H9 (cell line): ENCODE measurements at regions not wholly inside any gene's neighbourhood (a gene's known extent, or its start where the extent isn't known, plus 50 kb on each side); places are given as distances from the start of the nearest gene placed in this dataset.

Experiments used
- DNase-seq: peaks from one replicate; pipeline ENCODE4 v3.0.0-alpha.2; 2017
- H2AFZ ChIP-seq: one replicate; pipeline ENCODE4 v1.6.1; 2013; ENCODE audit warnings: mild to moderate bottlenecking, low read length, control low read depth, moderate library complexity
- H2AK5ac ChIP-seq: 2 replicates; pipeline ENCODE4 v1.6.1; 2013; ENCODE audit warnings: low read length, control low read depth, mixed read lengths; ENCODE audit not compliant: insufficient read length
- H2BK120ac ChIP-seq: one replicate; pipeline ENCODE4 v1.6.1; 2013; ENCODE audit warnings: low read depth, mild to moderate bottlenecking, low read length, control low read depth, inconsistent platforms; ENCODE audit not compliant: poor library complexity, severe bottlenecking
- H2BK12ac ChIP-seq: 2 replicates; pipeline ENCODE4 v1.6.1; 2013; ENCODE audit warnings: low read length, control low read depth, mixed read lengths, low read depth; ENCODE audit not compliant: insufficient read length
- H2BK15ac ChIP-seq: 2 replicates; pipeline ENCODE4 v1.6.1; 2013; ENCODE audit warnings: low read depth, low read length, control low read depth
- H2BK20ac ChIP-seq: one replicate; pipeline ENCODE4 v1.6.1; 2013; ENCODE audit warnings: low read depth, mild to moderate bottlenecking, low read length, control low read depth, inconsistent platforms; ENCODE audit not compliant: poor library complexity, severe bottlenecking
- H2BK5ac ChIP-seq: 2 replicates; pipeline ENCODE4 v1.6.1; 2013; ENCODE audit warnings: low read length, control low read depth, mixed read lengths; ENCODE audit not compliant: insufficient read length
- H3K14ac ChIP-seq: 2 replicates; pipeline ENCODE4 v1.6.1; 2013; ENCODE audit warnings: low read length, control low read depth; ENCODE audit not compliant: insufficient read depth
- H3K18ac ChIP-seq: 2 replicates; pipeline ENCODE4 v1.6.1; 2013; ENCODE audit warnings: low read depth, mild to moderate bottlenecking, mixed read lengths, low read length, control low read depth; ENCODE audit not compliant: insufficient read length
- H3K23ac ChIP-seq: 2 replicates; pipeline ENCODE4 v1.6.1; 2013; ENCODE audit warnings: low read length, control low read depth, mixed read lengths, low read depth; ENCODE audit not compliant: insufficient read length
- H3K23me2 ChIP-seq: 2 replicates; pipeline ENCODE4 v1.6.1; 2013; ENCODE audit warnings: low read depth, mild to moderate bottlenecking, mixed read lengths, low read length, control low read depth; ENCODE audit not compliant: insufficient read length, poor library complexity, severe bottlenecking
- H3K27ac ChIP-seq: 2 replicates; pipeline ENCODE4 v1.5.1; 2013; ENCODE audit warnings: low read length, control low read depth, mixed read lengths, low read depth; ENCODE audit not compliant: insufficient read length
- H3K27me3 ChIP-seq: 2 replicates; pipeline ENCODE4 v1.6.1; 2013; ENCODE audit warnings: low read length, control low read depth, inconsistent platforms; ENCODE audit not compliant: insufficient read depth
- H3K4ac ChIP-seq: 2 replicates; pipeline ENCODE4 v1.6.1; 2013; ENCODE audit warnings: low read depth, mild to moderate bottlenecking, control low read depth, inconsistent platforms, low read length, moderate library complexity
- H3K4me1 ChIP-seq: 2 replicates; pipeline ENCODE4 v1.6.1; 2013; ENCODE audit warnings: low read length, control low read depth, inconsistent platforms; ENCODE audit not compliant: insufficient read depth
- H3K4me2 ChIP-seq: 2 replicates; pipeline ENCODE4 v1.6.1; 2013; ENCODE audit warnings: low read length, control low read depth, mixed read lengths; ENCODE audit not compliant: insufficient read length, insufficient read depth
- H3K56ac ChIP-seq: 2 replicates; pipeline ENCODE4 v1.6.1; 2013; ENCODE audit warnings: low read depth, mild to moderate bottlenecking, mixed read lengths, low read length, control low read depth; ENCODE audit not compliant: insufficient read length
- H3K79me1 ChIP-seq: 2 replicates; pipeline ENCODE4 v1.6.1; 2013; ENCODE audit warnings: low read depth, mild to moderate bottlenecking, moderate library complexity, low read length, control low read depth, inconsistent platforms; ENCODE audit not compliant: insufficient read depth, poor library complexity, severe bottlenecking
- H3K79me2 ChIP-seq: 2 replicates; pipeline ENCODE4 v1.6.1; 2013; ENCODE audit warnings: low read length, control low read depth, inconsistent platforms; ENCODE audit not compliant: insufficient read depth
- H3K9ac ChIP-seq: 2 replicates; pipeline ENCODE4 v1.6.1; 2013; ENCODE audit warnings: low read length, control low read depth, mixed read lengths; ENCODE audit not compliant: insufficient read length; ENCODE audit errors: extremely low read depth
- H3K9me3 ChIP-seq: one replicate; pipeline ENCODE4 v1.6.1; 2013; ENCODE audit warnings: low read depth, low read length, inconsistent platforms; ENCODE audit not compliant: control insufficient read depth
- H3T11ph ChIP-seq: one replicate; pipeline ENCODE4 v1.6.1; 2013; ENCODE audit warnings: mild to moderate bottlenecking, low read length, control low read depth, inconsistent platforms
- H4K20me1 ChIP-seq: one replicate; pipeline ENCODE4 v1.6.1; 2013; ENCODE audit not compliant: control insufficient read depth, insufficient read length, insufficient read depth
- H4K5ac ChIP-seq: 2 replicates; pipeline ENCODE4 v1.6.1; 2013; ENCODE audit warnings: low read depth, mild to moderate bottlenecking, mixed read lengths, low read length, control low read depth; ENCODE audit not compliant: insufficient read length
- H4K8ac ChIP-seq: replicated peaks from 2 replicates; pipeline ENCODE4 v1.6.1; 2013; ENCODE audit warnings: low read length, control low read depth, mixed read lengths, low read depth; ENCODE audit not compliant: insufficient read length
- H4K91ac ChIP-seq: 2 replicates; pipeline ENCODE4 v1.6.1; 2013; ENCODE audit warnings: low read depth, mild to moderate bottlenecking, moderate library complexity, mixed read lengths, low read length, control low read depth; ENCODE audit not compliant: insufficient read length
- H3K27ac Mint-ChIP-seq, 3 experiments: 2 replicates in 2 of 3; 3 replicates in 1 of 3; pipeline ENCODE4 v1.8.0; 2020 to 2021; ENCODE audit warnings: mixed read lengths in 3 of 3, mild to moderate bottlenecking in 1 of 3, moderate library complexity in 1 of 3
- H3K27me3 Mint-ChIP-seq: 2 replicates; pipeline ENCODE4 v1.8.0; 2021; ENCODE audit warnings: low read depth, mild to moderate bottlenecking, moderate library complexity, mixed read lengths
- H3K36me3 Mint-ChIP-seq, 3 experiments: 2 replicates in 2 of 3; 3 replicates in 1 of 3; pipeline ENCODE4 v1.8.0; 2020 to 2021; ENCODE audit warnings: low read depth in 3 of 3, mixed read lengths in 3 of 3; ENCODE audit not compliant: insufficient read depth in 1 of 3
- H3K4me1 Mint-ChIP-seq, 2 experiments: 2 replicates each; pipeline ENCODE4 v1.8.0; 2020; ENCODE audit warnings: mixed read lengths in 2 of 2
- H3K4me3 Mint-ChIP-seq, 2 experiments: 2 replicates in 1 of 2; 3 replicates in 1 of 2; pipeline ENCODE4 v1.8.0; 2020 to 2021; ENCODE audit warnings: mild to moderate bottlenecking in 2 of 2, mixed read lengths in 2 of 2, moderate library complexity in 1 of 2
- H3K9me3 Mint-ChIP-seq, 2 experiments: 2 replicates in 1 of 2; 3 replicates in 1 of 2; pipeline ENCODE4 v1.8.0; 2020; ENCODE audit warnings: mild to moderate bottlenecking in 2 of 2, mixed read lengths in 2 of 2, moderate library complexity in 1 of 2
- CTCF ChIP-seq: fragments of 200-600 bp; sonication (generic); conservative IDR thresholded peaks from 3 replicates; pipeline ENCODE4 v1.8.0; 2021; ENCODE audit warnings: antibody characterized with exemption, mild to moderate bottlenecking
- WGBS: extraction: QIAGEN DNeasy Blood & Tissue Kit; methylation state at CpG from one replicate; pipeline ENCODE4 v1.1.7; 2013; ENCODE audit warnings: missing lambda C conversion rate, low lambda C conversion rate, mixed read lengths; ENCODE audit not compliant: insufficient read length; ENCODE audit errors: extremely low coverage; 5-methylcytosine and 5-hydroxymethylcytosine counted together

GRCh38 chr7:68015978-68016532 lies 1019.4 kb downstream of the TYW1 start:
- Histone ChIP-seq H2BK120ac (no peak overlapping the region), H3K79me1 (no peaks in the 10 kb centered on the region), H3K4me1 (peaks cover 3% of the 10 kb centered on the region; the same call in 1 of the 2 replicates), H3K23ac (no peak overlapping the region), H2AK5ac (no peak overlapping the region), H3K4me2 (no peak overlapping the region), H3K9me3 (no peaks in the 10 kb centered on the region), H3T11ph (no peak overlapping the region), H3K27ac (no peak overlapping the region), H2BK20ac (no peak overlapping the region), H3K56ac (no peak overlapping the region), H2AFZ (no peak overlapping the region), H2BK12ac (no peak overlapping the region), H3K79me2 (no peaks in the 10 kb centered on the region), H3K23me2 (no peaks in the 10 kb centered on the region), H3K27me3 (no peaks in the 10 kb centered on the region), H4K20me1 (no peaks in the 10 kb centered on the region), H3K14ac (no peak overlapping the region), H4K8ac (no peak overlapping the region), H2BK15ac (no peak overlapping the region), H2BK5ac (no peak overlapping the region), H3K4ac (no peak overlapping the region), H4K5ac (no peak overlapping the region), H4K91ac (no peak overlapping the region), H3K9ac (no peak overlapping the region), H3K18ac (no peak overlapping the region)
- Mint-ChIP-seq H3K4me1 (peaks cover 21 to 28% of the 10 kb centered on the region in 2 experiments), H3K4me3 (no peak overlapping the region), H3K27me3 (peaks cover 33% of the 10 kb centered on the region), H3K36me3 (peaks cover 0 to 9% (median 5%) of the 10 kb centered on the region in 3 experiments; a peak in 3 of 7 replicates), H3K27ac (no peak overlapping the region), H3K9me3 (peaks cover 2 to 8% of the 10 kb centered on the region in 2 experiments; a peak in 3 of 5 replicates)
- TF ChIP-seq CTCF = no peak
- no peak for DNase-seq
- whole genome bisulfite sequencing = 92% methylated on average over 1 of the region's 2 CpGs
